ENCODE measurements at regions not wholly inside any gene's neighbourhood (a gene's known extent, or its start where the extent isn't known, plus 50 kb on each side); places are given as distances from the start of the nearest gene placed in this dataset.
"Not testable (repeated sequence)": the region's sequence is repeated elsewhere in the genome, so short reads cannot be mapped to it uniquely, and the experiment has no call there.

- no peak overlapping the region for H3K4me3 ChIP-seq (ENCODE audit: low read depth, low read length)
- no peak for DNase-seq (ENCODE audit: low read depth)
- TF ChIP-seq MYC (IDR thresholded peaks at IDR 0.05; ENCODE audit: low read depth, low read length) (no peak), POLR2A (IDR thresholded peaks at IDR 0.05; ENCODE audit: extremely low read depth, insufficient read length) (no peak), CTCF (IDR thresholded peaks at IDR 0.05; ENCODE audit: low read depth, low read length) (no peak), MAX (IDR thresholded peaks at IDR 0.05; ENCODE audit: low read depth, low read length) (no peak)
These were observed 732.3 kb downstream of the CDY1 start for GRCh38 chrY:26354191-26354590.

- H3K4me3 ChIP-seq (ENCODE audit: low read depth, low read length); DNase-seq (ENCODE audit: low read depth): not testable (repeated sequence)
These were observed 738.0 kb downstream of the CDY1 start for GRCh38 chrY:26359869-26360268.

- not testable (repeated sequence) for DNase-seq (ENCODE audit: low read depth); H3K4me3 ChIP-seq (ENCODE audit: low read depth, low read length)
These were observed 738.6 kb downstream of the CDY1 start for GRCh38 chrY:26360472-26360871.

GRCh38 chrY:26363442-26363841, 741.5 kb downstream of the CDY1 start:
- not testable (repeated sequence) for H3K4me3 ChIP-seq (ENCODE audit: low read depth, low read length); DNase-seq (ENCODE audit: low read depth)

GRCh38 chrY:26366091-26366490, 744.2 kb downstream of the CDY1 start:
- not testable (repeated sequence) for H3K4me3 ChIP-seq (ENCODE audit: low read depth, low read length); DNase-seq (ENCODE audit: low read depth)

- H3K4me3 ChIP-seq (ENCODE audit: low read depth, low read length); DNase-seq (ENCODE audit: low read depth): not testable (repeated sequence)
These were observed 750.6 kb downstream of the CDY1 start for GRCh38 chrY:26372480-26372879.

GRCh38 chrY:26408671-26409328, 786.9 kb downstream of the CDY1 start:
- TF ChIP-seq CTCF (IDR thresholded peaks at IDR 0.05; ENCODE audit: low read depth, low read length) (no peak), POLR2A (IDR thresholded peaks at IDR 0.05; ENCODE audit: extremely low read depth, insufficient read length) (no peak), MYC (IDR thresholded peaks at IDR 0.05; ENCODE audit: low read depth, low read length) (no peak), MAX (IDR thresholded peaks at IDR 0.05; ENCODE audit: low read depth, low read length) (no peak)
- H3K4me3 ChIP-seq (ENCODE audit: low read depth, low read length), result no peak overlapping the region
- DNase-seq (ENCODE audit: low read depth), result peak; percentile 0

GRCh38 chrY:26409329-26409712, 787.4 kb downstream of the CDY1 start:
- no peak for DNase-seq (ENCODE audit: low read depth)
- no peak overlapping the region for H3K4me3 ChIP-seq (ENCODE audit: low read depth, low read length)
- no peak for TF ChIP-seq POLR2A (IDR thresholded peaks at IDR 0.05; ENCODE audit: extremely low read depth, insufficient read length)
- TF ChIP-seq CTCF (IDR thresholded peaks at IDR 0.05; ENCODE audit: low read depth, low read length), result no peak
- no peak for TF ChIP-seq MYC (IDR thresholded peaks at IDR 0.05; ENCODE audit: low read depth, low read length)
- no peak for TF ChIP-seq MAX (IDR thresholded peaks at IDR 0.05; ENCODE audit: low read depth, low read length)

Data from NB4 (cell line).